Muscle of leg (tissue), 3 donors: ENCODE measurements at regions not wholly inside any gene's neighbourhood (a gene's known extent, or its start where the extent isn't known, plus 50 kb on each side); places are given as distances from the start of the nearest gene placed in this dataset.

Experiments
- DNase-seq: peaks from one replicate; pipeline ENCODE4 v3.0.0; 2013
- H3K27ac ChIP-seq: one replicate; pipeline ENCODE4 v1.5.1; 2013; ENCODE audit warnings: mild to moderate bottlenecking, low read length, control low read depth
- H3K27me3 ChIP-seq: one replicate; pipeline ENCODE4 v1.6.1; 2013; ENCODE audit warnings: low read length; ENCODE audit not compliant: control insufficient read depth, insufficient read depth
- H3K36me3 ChIP-seq: one replicate; pipeline ENCODE4 v1.6.1; 2013; ENCODE audit warnings: low read length; ENCODE audit not compliant: control insufficient read depth, insufficient read depth
- H3K4me1 ChIP-seq: one replicate; pipeline ENCODE4 v1.6.1; 2013; ENCODE audit warnings: low read length; ENCODE audit not compliant: control insufficient read depth, insufficient read depth
- H3K4me3 ChIP-seq: one replicate; pipeline ENCODE4 v1.5.1; 2013; ENCODE audit warnings: low read length, control low read depth
- H3K9me3 ChIP-seq: replicated peaks from 2 replicates; pipeline ENCODE4 v1.6.1; 2013; ENCODE audit warnings: low read depth, low read length; ENCODE audit not compliant: control insufficient read depth
- WGBS: methylation state at CpG from one replicate; pipeline ENCODE4 v1.1.5; 2013; ENCODE audit warnings: missing lambda C conversion rate; ENCODE audit not compliant: insufficient coverage; 5-methylcytosine and 5-hydroxymethylcytosine counted together

GRCh38 chr4:11039634-11040131 lies 355.1 kb upstream of the CLNK start:
- Histone ChIP-seq H3K27me3 (no peaks in the 10 kb centered on the region), H3K9me3 (no peaks in the 10 kb centered on the region), H3K27ac (no peak overlapping the region), H3K4me1 (peaks cover 3% of the 10 kb centered on the region), H3K4me3 (no peak overlapping the region), H3K36me3 (no peaks in the 10 kb centered on the region)
- WGBS = 88% methylated on average over 6 of the region's 8 CpGs
- no peak for DNase-seq

- WGBS = no CpG with 5 or more reads among the region's 4 CpGs
- Histone ChIP-seq H3K4me3 (no peak overlapping the region), H3K27ac (no peak overlapping the region), H3K36me3 (no peaks in the 10 kb centered on the region), H3K9me3 (no peaks in the 10 kb centered on the region), H3K27me3 (no peaks in the 10 kb centered on the region), H3K4me1 (peaks cover 3% of the 10 kb centered on the region)
- DNase-seq = peak; percentile 59
These were observed 354.4 kb upstream of the CLNK start for GRCh38 chr4:11038926-11039325.

- Histone ChIP-seq H3K27me3 (no peaks in the 10 kb centered on the region), H3K27ac (no peak overlapping the region), H3K36me3 (no peaks in the 10 kb centered on the region), H3K9me3 (no peaks in the 10 kb centered on the region), H3K4me1 (peaks cover 3% of the 10 kb centered on the region), H3K4me3 (no peak overlapping the region)
- no CpG with 5 or more reads among the region's 1 CpG for WGBS
- no peak for DNase-seq
These were observed 353.1 kb upstream of the CLNK start for GRCh38 chr4:11037637-11038036.

GRCh38 chr4:11028334-11028733 lies 343.8 kb upstream of the CLNK start:
- Histone ChIP-seq H3K27me3 (no peaks in the 10 kb centered on the region), H3K9me3 (no peaks in the 10 kb centered on the region), H3K4me1 (no peaks in the 10 kb centered on the region), H3K27ac (no peak overlapping the region), H3K36me3 (no peaks in the 10 kb centered on the region), H3K4me3 (no peak overlapping the region)
- 75% methylated on average over 2 of the region's 3 CpGs for WGBS
- no peak for DNase-seq

GRCh38 chr4:11021333-11021732 lies 336.8 kb upstream of the CLNK start:
- H3K9me3 ChIP-seq = no peaks in the 10 kb centered on the region
- WGBS = 0% methylated on average over 1 of the region's 3 CpGs
- no peaks in the 10 kb centered on the region for H3K4me1 ChIP-seq
- no peaks in the 10 kb centered on the region for H3K27me3 ChIP-seq
- DNase-seq = peak; percentile 77
- H3K36me3 ChIP-seq = no peaks in the 10 kb centered on the region
- H3K27ac ChIP-seq = no peak overlapping the region
- no peak overlapping the region for H3K4me3 ChIP-seq

GRCh38 chr4:11019451-11020240 lies 335.1 kb upstream of the CLNK start:
- Histone ChIP-seq H3K9me3 (no peaks in the 10 kb centered on the region), H3K36me3 (no peaks in the 10 kb centered on the region)
- DNase-seq = peak; percentile 63

GRCh38 chr4:11014199-11014598 lies 329.6 kb upstream of the CLNK start:
- no peaks in the 10 kb centered on the region for H3K27me3 ChIP-seq
- H3K4me1 ChIP-seq = no peaks in the 10 kb centered on the region
- DNase-seq = no peak
- no peak overlapping the region for H3K27ac ChIP-seq
- no peaks in the 10 kb centered on the region for H3K9me3 ChIP-seq
- H3K4me3 ChIP-seq = no peak overlapping the region
- no peaks in the 10 kb centered on the region for H3K36me3 ChIP-seq

More at GRCh38 chr4:11019451-11020240, 335.1 kb upstream of the CLNK start:
- no peak overlapping the region for H3K27ac ChIP-seq
- no peak overlapping the region for H3K4me3 ChIP-seq
- WGBS = no CpG with 5 or more reads among the region's 8 CpGs
- H3K4me1 ChIP-seq = no peaks in the 10 kb centered on the region
- H3K27me3 ChIP-seq = no peaks in the 10 kb centered on the region

GRCh38 chr4:11013094-11013664 lies 328.6 kb upstream of the CLNK start:
- Histone ChIP-seq H3K36me3 (no peaks in the 10 kb centered on the region), H3K27me3 (no peaks in the 10 kb centered on the region), H3K4me1 (no peaks in the 10 kb centered on the region), H3K4me3 (no peak overlapping the region), H3K27ac (no peak overlapping the region), H3K9me3 (peaks cover 5% of the 10 kb centered on the region)
- 70% methylated on average over 2 of the region's 3 CpGs for WGBS
- no peak for DNase-seq

- no peak overlapping the region for H3K4me3 ChIP-seq
- H3K27me3 ChIP-seq = no peaks in the 10 kb centered on the region
- no peak overlapping the region for H3K27ac ChIP-seq
- no peaks in the 10 kb centered on the region for H3K4me1 ChIP-seq
- 100% methylated on average over 1 of the region's 3 CpGs for WGBS
- no peak for DNase-seq
- peaks cover 5% of the 10 kb centered on the region for H3K9me3 ChIP-seq
- no peaks in the 10 kb centered on the region for H3K36me3 ChIP-seq
These were observed 326.7 kb upstream of the CLNK start for GRCh38 chr4:11011249-11011648.

- no peak for DNase-seq
- Histone ChIP-seq H3K4me3 (no peak overlapping the region), H3K27ac (no peak overlapping the region), H3K4me1 (no peaks in the 10 kb centered on the region), H3K27me3 (no peaks in the 10 kb centered on the region), H3K36me3 (no peaks in the 10 kb centered on the region), H3K9me3 (peaks cover 5% of the 10 kb centered on the region)
- 100% methylated on average over 1 of the region's 2 CpGs for WGBS
These were observed 326.1 kb upstream of the CLNK start for GRCh38 chr4:11010624-11011023.
